Testis (tissue), 2 donors: ENCODE measurements at regions not wholly inside any gene's neighbourhood (a gene's known extent, or its start where the extent isn't known, plus 50 kb on each side); places are given as distances from the start of the nearest gene placed in this dataset.
"Not testable (repeated sequence)": the region's sequence is repeated elsewhere in the genome, so short reads cannot be mapped to it uniquely, and the experiment has no call there.

Experiments
- DNase-seq: peaks from one replicate; pipeline ENCODE4 v3.0.0-alpha.2; 2019
- H3K27ac ChIP-seq, 2 donors: fragments of 200-600 bp; sonication (generic); one replicate each; pipeline ENCODE4 v1.5.1; 2019
- H3K27me3 ChIP-seq: fragments of 200-600 bp; sonication (generic); one replicate; pipeline ENCODE4 v1.5.1; 2019
- H3K36me3 ChIP-seq: fragments of 200-600 bp; sonication (generic); one replicate; pipeline ENCODE4 v1.5.1; 2017; ENCODE audit warnings: low read depth; ENCODE audit errors: missing control alignments
- H3K4me1 ChIP-seq: fragments of 200-600 bp; sonication (generic); one replicate; pipeline ENCODE4 v1.5.1; 2019
- H3K4me3 ChIP-seq, 2 donors: fragments of 200-600 bp; sonication (generic); one replicate each; pipeline ENCODE4 v1.5.1; 2017 to 2019
- H3K9me3 ChIP-seq: fragments of 200-600 bp; sonication (generic); one replicate; pipeline ENCODE4 v1.5.1; 2017
- POLR2A ChIP-seq: fragments of 450-650 bp; IDR thresholded peaks from one replicate; pipeline ENCODE4 v1.6.1; 2017; ENCODE audit warnings: antibody characterized with exemption, mild to moderate bottlenecking, moderate library complexity
- WGBS, 2 donors: methylation state at CpG; one replicate each; pipeline ENCODE4 v1.1.5; 2018; 5-methylcytosine and 5-hydroxymethylcytosine counted together
- intact Hi-C: fragments of 100-400 bp; cut with DNase I; formaldehyde crosslinking; loops from one replicate; pipeline ENCODE4 v1.15.1; 2023; ENCODE audit warnings: low total_unique reads
- TF ChIP-seq, protein P1 (sequence below), 3 experiments: fragments of 450-650 bp in 2 of 3; fragments of 200-600 bp in 1 of 3; sonication (generic) in 1 of 3; IDR thresholded peaks; one replicate each; pipeline ENCODE4 v1.5.1; 2016 to 2019; ENCODE audit warnings: antibody characterized with exemption in 3 of 3, mild to moderate bottlenecking in 2 of 3, moderate library complexity in 1 of 3

- Histone ChIP-seq H3K27me3 (no peaks in the 10 kb centered on the region), H3K27ac (no peak overlapping the region), H3K9me3 (no peaks in the 10 kb centered on the region), H3K36me3 (no peaks in the 10 kb centered on the region), H3K4me3 (no peak overlapping the region), H3K4me1 (no peaks in the 10 kb centered on the region)
- DNase-seq = no peak
- TF ChIP-seq POLR2A = no peak
- TF ChIP-seq, protein P1, sequence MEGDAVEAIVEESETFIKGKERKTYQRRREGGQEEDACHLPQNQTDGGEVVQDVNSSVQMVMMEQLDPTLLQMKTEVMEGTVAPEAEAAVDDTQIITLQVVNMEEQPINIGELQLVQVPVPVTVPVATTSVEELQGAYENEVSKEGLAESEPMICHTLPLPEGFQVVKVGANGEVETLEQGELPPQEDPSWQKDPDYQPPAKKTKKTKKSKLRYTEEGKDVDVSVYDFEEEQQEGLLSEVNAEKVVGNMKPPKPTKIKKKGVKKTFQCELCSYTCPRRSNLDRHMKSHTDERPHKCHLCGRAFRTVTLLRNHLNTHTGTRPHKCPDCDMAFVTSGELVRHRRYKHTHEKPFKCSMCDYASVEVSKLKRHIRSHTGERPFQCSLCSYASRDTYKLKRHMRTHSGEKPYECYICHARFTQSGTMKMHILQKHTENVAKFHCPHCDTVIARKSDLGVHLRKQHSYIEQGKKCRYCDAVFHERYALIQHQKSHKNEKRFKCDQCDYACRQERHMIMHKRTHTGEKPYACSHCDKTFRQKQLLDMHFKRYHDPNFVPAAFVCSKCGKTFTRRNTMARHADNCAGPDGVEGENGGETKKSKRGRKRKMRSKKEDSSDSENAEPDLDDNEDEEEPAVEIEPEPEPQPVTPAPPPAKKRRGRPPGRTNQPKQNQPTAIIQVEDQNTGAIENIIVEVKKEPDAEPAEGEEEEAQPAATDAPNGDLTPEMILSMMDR (IDR thresholded peaks at IDR 0.05) = no peak
- intact Hi-C loops = no loop called here
Measured at GRCh38 chr3:17820275-17820674, 77.8 kb upstream of the TBC1D5 start.

GRCh38 chr3:17817973-17818372 is 75.5 kb upstream of the TBC1D5 start:
- H3K4me1 ChIP-seq, intact Hi-C loops, H3K27me3 ChIP-seq, H3K9me3 ChIP-seq, H3K27ac ChIP-seq, DNase-seq, H3K4me3 ChIP-seq, H3K36me3 ChIP-seq: not testable (repeated sequence)
- 98 to 100% methylated on average over 3 to 17 of the region's 20 CpGs for WGBS, 2 donors

DNA sequence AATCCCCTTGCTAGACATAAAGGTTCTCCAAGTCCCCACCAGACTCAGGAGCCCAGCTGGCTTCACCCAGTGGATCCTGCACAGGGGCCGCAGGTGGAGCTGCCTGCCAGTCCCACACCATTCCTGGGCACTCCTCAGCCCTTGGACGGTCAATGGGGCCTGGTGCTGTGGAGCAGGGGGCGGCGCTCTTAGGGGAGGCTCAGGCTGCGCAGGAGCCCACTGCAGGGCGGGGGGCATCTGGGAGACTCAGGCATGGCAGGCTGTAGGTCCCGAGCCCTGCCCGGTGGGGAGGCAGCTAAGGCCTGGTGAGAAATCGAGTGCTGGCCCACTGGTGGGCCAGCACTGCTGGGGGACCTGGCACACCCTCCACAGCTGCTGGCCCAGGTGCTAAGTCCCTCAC is 75.1 kb upstream of the TBC1D5 start:
- WGBS, 2 donors = 92 to 100% methylated on average over 1 to 7 of the region's 9 CpGs
- intact Hi-C loops = no loop called here
- H3K4me3 ChIP-seq = no peak overlapping the region

GRCh38 chr3:17816839-17817238 is 74.4 kb upstream of the TBC1D5 start:
- intact Hi-C loops, H3K9me3 ChIP-seq, H3K27me3 ChIP-seq, H3K36me3 ChIP-seq, H3K4me1 ChIP-seq, H3K27ac ChIP-seq, H3K4me3 ChIP-seq, DNase-seq: not testable (repeated sequence)
- WGBS, 2 donors = 89 to 90% methylated on average over 3 of the region's 3 CpGs

More for the DNA sequence above, 75.1 kb upstream of the TBC1D5 start:
- no peaks in the 10 kb centered on the region for H3K36me3 ChIP-seq
- no peaks in the 10 kb centered on the region for H3K9me3 ChIP-seq
- no peak overlapping the region for H3K27ac ChIP-seq
- no peaks in the 10 kb centered on the region for H3K4me1 ChIP-seq
- DNase-seq = no peak
- no peak for TF ChIP-seq POLR2A
- TF ChIP-seq, protein P1 (IDR thresholded peaks at IDR 0.05) = no peak
- H3K27me3 ChIP-seq = no peaks in the 10 kb centered on the region

DNA sequence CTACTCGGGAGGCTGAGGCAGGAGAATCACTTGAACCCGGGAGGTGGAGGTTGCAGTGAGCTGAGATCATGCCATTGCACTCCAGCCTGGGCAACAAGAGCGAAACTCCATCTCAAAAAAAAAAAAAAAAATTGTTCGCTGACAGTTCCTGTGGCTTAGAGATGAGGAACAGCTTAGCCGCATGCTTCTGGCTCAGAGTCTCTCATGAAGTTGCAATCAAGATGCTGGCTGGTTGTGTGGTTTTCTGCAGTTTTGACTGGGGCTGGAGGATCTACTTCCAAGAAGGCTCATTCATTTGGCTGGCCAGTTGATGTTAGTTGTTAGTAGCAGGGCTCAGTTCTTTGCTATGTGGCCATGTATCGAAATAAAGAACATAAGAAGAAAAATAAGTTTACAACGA is 69.9 kb upstream of the TBC1D5 start:
- H3K9me3 ChIP-seq, H3K27me3 ChIP-seq, H3K36me3 ChIP-seq, intact Hi-C loops, H3K27ac ChIP-seq, H3K4me1 ChIP-seq, H3K4me3 ChIP-seq, DNase-seq: not testable (repeated sequence)
- 90% methylated on average over 7 of the region's 7 CpGs for WGBS, 2 donors

DNA sequence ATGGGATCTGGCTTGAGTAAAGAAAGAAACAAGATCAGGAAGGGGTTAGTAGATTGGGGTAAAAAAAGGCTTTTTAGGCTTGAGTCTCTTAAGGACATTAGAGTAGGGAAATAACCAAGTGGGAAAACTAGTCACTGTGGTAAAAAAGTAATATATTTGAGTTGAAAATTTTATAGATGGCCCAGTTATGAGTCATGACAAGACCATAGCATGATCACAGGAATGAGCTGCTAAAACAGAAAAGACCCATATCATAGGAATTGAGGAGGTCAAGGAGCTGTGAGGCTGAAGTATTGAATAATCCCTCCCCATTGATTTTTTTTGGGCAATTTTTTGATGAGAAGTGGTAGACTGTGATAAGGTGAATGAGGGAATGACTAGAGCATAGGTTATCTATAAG is 69.2 kb upstream of the TBC1D5 start:
- intact Hi-C loops = no loop called here
- no peak for TF ChIP-seq POLR2A
- TF ChIP-seq, protein P1 (IDR thresholded peaks at IDR 0.05) = no peak
- H3K27ac ChIP-seq = no peak overlapping the region
- DNase-seq = no peak
- H3K9me3 ChIP-seq = no peaks in the 10 kb centered on the region
- no peaks in the 10 kb centered on the region for H3K36me3 ChIP-seq
- H3K4me1 ChIP-seq = no peaks in the 10 kb centered on the region
- no peaks in the 10 kb centered on the region for H3K27me3 ChIP-seq
- no peak overlapping the region for H3K4me3 ChIP-seq

GRCh38 chr3:17810759-17811158 is 68.3 kb upstream of the TBC1D5 start:
- intact Hi-C loops = no loop called here
- H3K27me3 ChIP-seq = no peaks in the 10 kb centered on the region
- H3K36me3 ChIP-seq = no peaks in the 10 kb centered on the region
- H3K4me3 ChIP-seq = no peak overlapping the region
- no peaks in the 10 kb centered on the region for H3K4me1 ChIP-seq
- TF ChIP-seq, protein P1 (IDR thresholded peaks at IDR 0.05) = no peak
- no peak for TF ChIP-seq POLR2A
- H3K27ac ChIP-seq = no peak overlapping the region
- no peaks in the 10 kb centered on the region for H3K9me3 ChIP-seq
- DNase-seq = no peak
